ENCODE measurements at regions not wholly inside any gene's neighbourhood (a gene's known extent, or its start where the extent isn't known, plus 50 kb on each side); places are given as distances from the start of the nearest gene placed in this dataset.

- CTCF ChIA-PET = no interaction called here
- no peak for TF ChIP-seq ZIC2 (tag by site-specific recombination; IDR thresholded peaks at IDR 0.05)
- TF ChIP-seq ZNF777 (tag by site-specific recombination; IDR thresholded peaks at IDR 0.05; ENCODE audit: borderline replicate concordance) = no peak
- TF ChIP-seq ZNF292 (tag by site-specific recombination; IDR thresholded peaks at IDR 0.05; ENCODE audit: borderline replicate concordance, low read depth) = no peak
- TF ChIP-seq ZNF544 (tag by site-specific recombination; IDR thresholded peaks at IDR 0.05) = no peak
- no peak for TF ChIP-seq ZNF677 (tag by site-specific recombination; IDR thresholded peaks at IDR 0.05)
- TF ChIP-seq ZNF623 (tag by site-specific recombination; IDR thresholded peaks at IDR 0.05) = no peak
- no peak for TF ChIP-seq ZNF211 (tag by site-specific recombination; IDR thresholded peaks at IDR 0.05; ENCODE audit: low read depth)
- TF ChIP-seq ZNF843 (tag by site-specific recombination; IDR thresholded peaks at IDR 0.05) = no peak
- TF ChIP-seq ZBTB20 (tag by site-specific recombination; IDR thresholded peaks at IDR 0.05) = no peak
- TF ChIP-seq ZNF76 (tag by site-specific recombination; IDR thresholded peaks at IDR 0.05; ENCODE audit: borderline replicate concordance, low read depth) = no peak
Observed at GRCh38 chrX:99777912-99778311, 632.2 kb downstream of the PCDH19 start.

GRCh38 chrX:99761731-99762130 lies 648.3 kb downstream of the PCDH19 start:
- Histone ChIP-seq H3K27ac (ENCODE audit: extremely low read depth, low read depth, low read length) (no peak overlapping the region), H3K36me3 (ENCODE audit: control insufficient read depth in 2 of 2, insufficient read depth in 1 of 2, low read length in 2 of 2) (no peaks in the 10 kb centered on the region), H3K4me1 (ENCODE audit: control insufficient read depth, insufficient read depth, low read length) (no peaks in the 10 kb centered on the region), H3K9me3 (ENCODE audit: control insufficient read depth, insufficient read depth, low read depth, low read length) (no peaks in the 10 kb centered on the region), H3K4me3 (ENCODE audit: low read depth, low read length) (no peak overlapping the region)
- TF ChIP-seq TCF7L2 (IDR thresholded peaks at IDR 0.05; ENCODE audit: borderline replicate concordance, low read depth, low read length) = no peak
- no peak for TF ChIP-seq ZNF335 (tag by site-specific recombination; conservative IDR thresholded peaks at IDR 0.05)
- TF ChIP-seq ZNF558 (tag by site-specific recombination; IDR thresholded peaks at IDR 0.05) = no peak
- no peak for TF ChIP-seq ZNF416 (tag by site-specific recombination; IDR thresholded peaks at IDR 0.05)
- no peak for TF ChIP-seq ZNF114 (tag by site-specific recombination; IDR thresholded peaks at IDR 0.05)
- TF ChIP-seq ZBTB11 (tag by site-specific recombination; conservative IDR thresholded peaks at IDR 0.05; ENCODE audit: low read depth) = no peak
- TF ChIP-seq ZNF639 (tag by site-specific recombination; IDR thresholded peaks at IDR 0.05) = no peak
- TF ChIP-seq ZNF623 (tag by site-specific recombination; IDR thresholded peaks at IDR 0.05) = no peak
- TF ChIP-seq ZNF341 (tag by site-specific recombination; IDR thresholded peaks at IDR 0.05; ENCODE audit: low read depth) = no peak
- TF ChIP-seq ZNF561 (tag by site-specific recombination; IDR thresholded peaks at IDR 0.05; ENCODE audit: borderline replicate concordance) = no peak
- TF ChIP-seq YY2 (tag by site-specific recombination; IDR thresholded peaks at IDR 0.05) = no peak
- TF ChIP-seq ZNF513 (tag by site-specific recombination; IDR thresholded peaks at IDR 0.05) = no peak
- TF ChIP-seq MZF1 (tag by site-specific recombination; IDR thresholded peaks at IDR 0.05; ENCODE audit: borderline replicate concordance) = no peak
- no peak for TF ChIP-seq ZNF133 (tag by site-specific recombination; IDR thresholded peaks at IDR 0.05)
- TF ChIP-seq ZBTB6 (tag by site-specific recombination; IDR thresholded peaks at IDR 0.05) = no peak
- no peak for TF ChIP-seq ZNF76 (tag by site-specific recombination; IDR thresholded peaks at IDR 0.05; ENCODE audit: borderline replicate concordance, low read depth)
- TF ChIP-seq ZNF18 (tag by site-specific recombination; IDR thresholded peaks at IDR 0.05) = no peak
- no peak for TF ChIP-seq GLIS1 (tag by site-specific recombination; IDR thresholded peaks at IDR 0.05)
- TF ChIP-seq ZNF266 (tag by site-specific recombination; IDR thresholded peaks at IDR 0.05; ENCODE audit: low read depth) = no peak
- ChIA-PET POLR2A (no interaction called here), CTCF (interaction anchor here (0.6 kb wide), 1 partner anchor 617 kb away, joined by 3 read pairs; no protein-coding TSS in a partner anchor)

More at GRCh38 chrX:99777912-99778311, 632.2 kb downstream of the PCDH19 start:
- Histone ChIP-seq H3K36me3 (ENCODE audit: control insufficient read depth in 2 of 2, insufficient read depth in 1 of 2, low read length in 2 of 2) (no peaks in the 10 kb centered on the region), H3K9me3 (ENCODE audit: control insufficient read depth, insufficient read depth, low read depth, low read length) (no peaks in the 10 kb centered on the region), H3K4me3 (ENCODE audit: low read depth, low read length) (no peak overlapping the region), H3K4me1 (ENCODE audit: control insufficient read depth, insufficient read depth, low read length) (no peaks in the 10 kb centered on the region), H3K27ac (ENCODE audit: extremely low read depth, low read depth, low read length) (no peak overlapping the region)
- POLR2A ChIA-PET = no interaction called here

All from HEK293 (cell line).